Stomach (tissue), 8 donors: ENCODE measurements at regions not wholly inside any gene's neighbourhood (a gene's known extent, or its start where the extent isn't known, plus 50 kb on each side); places are given as distances from the start of the nearest gene placed in this dataset.

Experiments
- DNase-seq, 2 donors: peaks; one replicate each; pipeline versions ENCODE4 v3.0.0 to v3.0.0-alpha.2; 2013 to 2019
- H3K27ac ChIP-seq, 5 donors: fragments of 200-600 bp in 4 of 5; sonication (generic) in 4 of 5; one replicate each; pipeline ENCODE4 v1.5.1; 2013 to 2019; ENCODE audit warnings: mild to moderate bottlenecking in 1 of 5, moderate library complexity in 1 of 5
- H3K27me3 ChIP-seq, 3 donors: fragments of 200-600 bp; sonication (generic); one replicate each; pipeline ENCODE4 v1.5.1; 2017 to 2019; ENCODE audit warnings: mixed run types in 1 of 3
- H3K36me3 ChIP-seq, 4 donors: fragments of 200-600 bp; sonication (generic); 1 replicate in 3 of 4; 2 replicates in 1 of 4; pipeline ENCODE4 v1.5.1; 2016 to 2019
- H3K4me1 ChIP-seq, 4 donors: fragments of 200-600 bp; sonication (generic); one replicate each; pipeline ENCODE4 v1.5.1; 2016 to 2019
- H3K4me3 ChIP-seq, 4 donors: fragments of 200-600 bp; sonication (generic) in 3 of 4; one replicate each; pipeline ENCODE4 v1.5.1; 2016 to 2019; ENCODE audit warnings: mild to moderate bottlenecking in 1 of 4
- H3K9me3 ChIP-seq, 4 donors: fragments of 200-600 bp; sonication (generic); one replicate each; pipeline ENCODE4 v1.5.1; 2016 to 2019
- CTCF ChIP-seq, 7 experiments: fragments of 450-650 bp in 4 of 7; fragments of 200-600 bp in 3 of 7; sonication (generic) in 3 of 7; IDR thresholded peaks; one replicate each; pipeline ENCODE4 v1.5.1; 2016 to 2019; ENCODE audit warnings: antibody characterized with exemption in 7 of 7, control low read depth in 2 of 7, mild to moderate bottlenecking in 1 of 7
- EP300 ChIP-seq: sonication (generic); formaldehyde crosslinking; IDR thresholded peaks from one replicate; pipeline ENCODE4 v1.6.1; 2017; ENCODE audit warnings: antibody characterized with exemption
- POLR2A ChIP-seq, 4 donors: fragments of 450-650 bp; IDR thresholded peaks; one replicate each; pipeline ENCODE4 v1.6.1; 2016; ENCODE audit warnings: antibody characterized with exemption in 4 of 4, control low read depth in 2 of 4, mild to moderate bottlenecking in 1 of 4, moderate library complexity in 1 of 4
- POLR2AphosphoS5 ChIP-seq, 3 donors: sonication (generic); formaldehyde crosslinking; IDR thresholded peaks; one replicate each; pipeline ENCODE4 v1.6.1; 2016; ENCODE audit warnings: antibody characterized with exemption in 3 of 3
- WGBS, 5 donors: extraction: QIAGEN DNeasy Blood & Tissue Kit in 3 of 5; methylation state at CpG; one replicate each; pipeline versions ENCODE4 v1.1.5 to v1.1.7; 2013 to 2018; 5-methylcytosine and 5-hydroxymethylcytosine counted together
- intact Hi-C: fragments of 100-400 bp; cut with DNase I; formaldehyde crosslinking; loops from one replicate; pipeline ENCODE4 v1.15.1; 2023; ENCODE audit warnings: low total_unique reads
- donor health status: healthy with polysubstance abuse.
- donor health status: Bipolar disorder and iron deficiency.
- donor health status: healthy.

- TF ChIP-seq POLR2AphosphoS5 (IDR thresholded peaks at IDR 0.05): no peak
- TF ChIP-seq POLR2A (IDR thresholded peaks at IDR 0.05): no peak
- TF ChIP-seq CTCF (IDR thresholded peaks at IDR 0.05): no peak
- no peaks in the 10 kb centered on the region for H3K36me3 ChIP-seq
- H3K4me3 ChIP-seq: no peak overlapping the region
- DNase-seq: no peak
- peaks cover 0 to 3% (median 0%) of the 10 kb centered on the region in 3 donors for H3K27me3 ChIP-seq
- no peaks in the 10 kb centered on the region for H3K9me3 ChIP-seq
- no peaks in the 10 kb centered on the region for H3K4me1 ChIP-seq
- intact Hi-C loops: no loop called here
- WGBS, 5 donors: 54 to 78% (median 77%) methylated on average over 1 of the region's 1 CpG
- H3K27ac ChIP-seq: no peak overlapping the region
These were observed 70.5 kb upstream of the QRFPR start for GRCh38 chr4:121451310-121451709.

DNA sequence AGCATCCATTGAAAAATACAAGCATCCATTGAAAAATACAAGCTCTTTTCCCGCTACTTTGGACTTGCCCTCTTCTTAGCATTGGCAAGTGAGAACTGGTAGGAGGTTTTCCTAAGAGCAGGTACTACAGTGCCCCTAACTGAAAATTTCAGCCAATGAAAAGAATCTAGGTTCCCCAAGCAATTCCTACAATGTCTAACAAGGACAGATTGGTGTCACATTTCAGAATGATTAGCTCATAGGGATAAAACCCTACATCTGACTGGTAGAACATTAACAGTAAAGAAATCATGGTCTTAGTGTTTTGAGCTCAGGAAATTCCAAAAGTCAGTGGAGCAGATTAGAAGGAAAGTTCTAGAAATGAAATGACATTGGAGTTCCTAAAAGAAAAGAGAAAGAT lies 68.6 kb upstream of the QRFPR start:
- no peak for TF ChIP-seq CTCF (IDR thresholded peaks at IDR 0.05)
- no peak for TF ChIP-seq EP300
- TF ChIP-seq POLR2AphosphoS5 (IDR thresholded peaks at IDR 0.05): no peak
- no peak for TF ChIP-seq POLR2A (IDR thresholded peaks at IDR 0.05)
- no peaks in the 10 kb centered on the region for H3K9me3 ChIP-seq
- intact Hi-C loops: no loop called here
- H3K36me3 ChIP-seq: no peaks in the 10 kb centered on the region
- no peaks in the 10 kb centered on the region for H3K27me3 ChIP-seq
- no peak overlapping the region for H3K27ac ChIP-seq
- H3K4me3 ChIP-seq: no peak overlapping the region
- 87 to 97% (median 96%) methylated on average over 1 of the region's 1 CpG for WGBS, 5 donors
- no peak for DNase-seq
- H3K4me1 ChIP-seq: no peaks in the 10 kb centered on the region

GRCh38 chr4:121448231-121448630 lies 67.4 kb upstream of the QRFPR start:
- H3K27me3 ChIP-seq: no peaks in the 10 kb centered on the region
- intact Hi-C loops: no loop called here
- TF ChIP-seq EP300: no peak
- TF ChIP-seq POLR2A (IDR thresholded peaks at IDR 0.05): no peak
- TF ChIP-seq CTCF (IDR thresholded peaks at IDR 0.05): no peak
- TF ChIP-seq POLR2AphosphoS5 (IDR thresholded peaks at IDR 0.05): no peak
- WGBS, 5 donors: 38 to 75% (median 55%) methylated on average over 2 of the region's 2 CpGs
- no peaks in the 10 kb centered on the region for H3K4me1 ChIP-seq
- DNase-seq: peak; percentile 56 to 57
- H3K9me3 ChIP-seq: no peaks in the 10 kb centered on the region
- no peak overlapping the region for H3K27ac ChIP-seq
- H3K36me3 ChIP-seq: no peaks in the 10 kb centered on the region
- no peak overlapping the region for H3K4me3 ChIP-seq

GRCh38 chr4:121439669-121440068 lies 58.9 kb upstream of the QRFPR start:
- H3K9me3 ChIP-seq: peaks cover 0 to 31% (median 17%) of the 10 kb centered on the region in 4 donors
- H3K36me3 ChIP-seq: no peaks in the 10 kb centered on the region
- no peak overlapping the region for H3K27ac ChIP-seq
- no peaks in the 10 kb centered on the region for H3K4me1 ChIP-seq
- no peak for DNase-seq
- TF ChIP-seq POLR2A (IDR thresholded peaks at IDR 0.05) (no peak), EP300 (no peak), CTCF (IDR thresholded peaks at IDR 0.05) (no peak), POLR2AphosphoS5 (IDR thresholded peaks at IDR 0.05) (no peak)
- peaks cover 0 to 5% (median 0%) of the 10 kb centered on the region in 3 donors for H3K27me3 ChIP-seq
- intact Hi-C loops: no loop called here
- 60 to 97% (median 83%) methylated on average over 1 of the region's 1 CpG for WGBS, 5 donors
- no peak overlapping the region for H3K4me3 ChIP-seq
